CD4-positive, alpha-beta T cell treated with Interferon alpha-2 for 1 hour (primary cell): ENCODE measurements at regions not wholly inside any gene's neighbourhood (a gene's known extent, or its start where the extent isn't known, plus 50 kb on each side); places are given as distances from the start of the nearest gene placed in this dataset.
"Not testable (repeated sequence)": the region's sequence is repeated elsewhere in the genome, so short reads cannot be mapped to it uniquely, and the experiment has no call there.

Source experiments
- DNase-seq, 2 donors: peaks; one replicate each; pipeline ENCODE4 v3.0.0-alpha.2; 2020 to 2022

GRCh38 chr10:32217216-32217615 lies 129.7 kb downstream of the EPC1 start:
- DNase-seq = no peak

- DNase-seq = not testable (repeated sequence)
These were observed 133.1 kb downstream of the EPC1 start for GRCh38 chr10:32213838-32214237.

- no peak for DNase-seq
These were observed 136.0 kb downstream of the EPC1 start for GRCh38 chr10:32211046-32211363.

- DNase-seq = peak in 1 of 2 donors; percentile 6
These were observed 136.5 kb downstream of the EPC1 start for GRCh38 chr10:32210306-32211045.

- DNase-seq = not testable (repeated sequence)
These were observed 139.0 kb downstream of the EPC1 start for GRCh38 chr10:32208005-32208404.

GRCh38 chr10:32207544-32207943 lies 139.4 kb downstream of the EPC1 start:
- peak; percentile 45 to 63 for DNase-seq

GRCh38 chr10:32205670-32206069 lies 141.3 kb downstream of the EPC1 start:
- DNase-seq = no peak

GRCh38 chr10:32204606-32205005 lies 142.4 kb downstream of the EPC1 start:
- no peak for DNase-seq

GRCh38 chr10:32199714-32200394 lies 143.6 kb upstream of the KIF5B start:
- peak; percentile 1 to 25 for DNase-seq

- DNase-seq = no peak
These were observed 141.2 kb upstream of the KIF5B start for GRCh38 chr10:32197423-32197822.

- peak in 1 of 2 donors; percentile 63 for DNase-seq
These were observed 134.8 kb upstream of the KIF5B start for GRCh38 chr10:32190890-32191491.

GRCh38 chr10:32189400-32190084 lies 133.3 kb upstream of the KIF5B start:
- no peak for DNase-seq

- DNase-seq = not testable (repeated sequence)
These were observed 132.4 kb upstream of the KIF5B start for GRCh38 chr10:32188601-32189000.

- no peak for DNase-seq
These were observed 131.5 kb upstream of the KIF5B start for GRCh38 chr10:32187686-32188085.

- DNase-seq = not testable (repeated sequence)
These were observed 127.4 kb upstream of the KIF5B start for GRCh38 chr10:32183652-32184051.

GRCh38 chr10:32182476-32182875 lies 126.3 kb upstream of the KIF5B start:
- no peak for DNase-seq

GRCh38 chr10:32180390-32181280 lies 124.4 kb upstream of the KIF5B start:
- DNase-seq = no peak

- no peak for DNase-seq
These were observed 123.6 kb upstream of the KIF5B start for GRCh38 chr10:32179836-32180235.

GRCh38 chr10:32177594-32177993 lies 121.4 kb upstream of the KIF5B start:
- not testable (repeated sequence) for DNase-seq

GRCh38 chr10:32175629-32176028 lies 119.4 kb upstream of the KIF5B start:
- no peak for DNase-seq

GRCh38 chr10:32174349-32174893 lies 118.2 kb upstream of the KIF5B start:
- no peak for DNase-seq

- no peak for DNase-seq
These were observed 115.0 kb upstream of the KIF5B start for GRCh38 chr10:32171204-32171603.
